SH-SY5Y (cell line): ENCODE measurements at regions not wholly inside any gene's neighbourhood (a gene's known extent, or its start where the extent isn't known, plus 50 kb on each side); places are given as distances from the start of the nearest gene placed in this dataset.

ENCODE experiments used
- GATA2 ChIP-seq: IDR thresholded peaks from 2 replicates; pipeline ENCODE4 v1.6.1; 2011; ENCODE audit warnings: mild to moderate bottlenecking, low read depth, low read length
- GATA3 ChIP-seq: IDR thresholded peaks from 2 replicates; pipeline ENCODE4 v1.6.1; 2011; ENCODE audit warnings: low read depth, mild to moderate bottlenecking, low read length, moderate library complexity

GRCh38 chr9:13718086-13718485 lies 438.6 kb upstream of the MPDZ start:
- no peak for TF ChIP-seq GATA2
- TF ChIP-seq GATA3 = no peak
